IMR-90 (cell line): ENCODE measurements at regions not wholly inside any gene's neighbourhood (a gene's known extent, or its start where the extent isn't known, plus 50 kb on each side); places are given as distances from the start of the nearest gene placed in this dataset.
A peak's percentile ranks its signal among the peaks of the same experiment; 100 is the strongest.

Source experiments
- ATAC-seq: fragments of 200-7000 bp; cut with Tn5 transposase; 2 replicates; pipeline ENCODE4 v1.9.1; 2020; ENCODE audit warnings: low read depth, mild to moderate bottlenecking, moderate library complexity
- BruUV-seq: library from RNA; stranded (reverse); fragments of 400-500 nt; replicated peaks from 2 replicates; lab custom pipeline; 2021; lab: Mats Ljungman, UMichigan
- CTCF ChIA-PET: fragments of 300-600 bp; formaldehyde crosslinking; extraction: SDS; loops from one replicate; lab custom pipeline; 2021; ENCODE audit warnings: antibody characterized with exemption; lab: Yijun Ruan, JAX
- POLR2A ChIA-PET: fragments of 300-600 bp; sonication (Branson Sonifier 250); formaldehyde crosslinking; loops from one replicate; lab custom pipeline; 2022; ENCODE audit warnings: antibody characterized with exemption; ENCODE audit not compliant: unreplicated experiment; lab: Charles Lee
- DNase-seq: peaks from one replicate; pipeline ENCODE4 v3.0.0; 2013
- H2AFZ ChIP-seq: replicated peaks from 2 replicates; pipeline ENCODE3; 2013; ENCODE audit warnings: low read length, mild to moderate bottlenecking; ENCODE audit not compliant: poor library complexity
- H2AK5ac ChIP-seq: 2 replicates; pipeline ENCODE4 v1.6.1; 2013; ENCODE audit warnings: low read depth, low read length, inconsistent platforms
- H2AK9ac ChIP-seq: replicated peaks from 2 replicates; pipeline ENCODE3; 2013; ENCODE audit warnings: mild to moderate bottlenecking, low read depth, low read length, moderate library complexity; ENCODE audit not compliant: poor library complexity
- H2BK120ac ChIP-seq: 2 replicates; pipeline ENCODE4 v1.6.1; 2013; ENCODE audit warnings: low read depth, low read length, inconsistent platforms
- H2BK15ac ChIP-seq: 3 replicates; pipeline ENCODE4 v1.6.1; 2013; ENCODE audit warnings: low read depth, low read length, inconsistent platforms
- H2BK20ac ChIP-seq: 2 replicates; pipeline ENCODE4 v1.6.1; 2013; ENCODE audit warnings: low read depth, mild to moderate bottlenecking, inconsistent platforms, low read length, moderate library complexity
- H2BK5ac ChIP-seq: 2 replicates; pipeline ENCODE4 v1.6.1; 2013; ENCODE audit warnings: mild to moderate bottlenecking, low read depth, low read length, inconsistent platforms; ENCODE audit not compliant: poor library complexity, severe bottlenecking
- H3K14ac ChIP-seq: replicated peaks from 2 replicates; pipeline ENCODE4 v1.6.1; 2013; ENCODE audit warnings: low read depth, low read length, inconsistent platforms
- H3K18ac ChIP-seq: 2 replicates; pipeline ENCODE4 v1.6.1; 2013; ENCODE audit warnings: low read depth, low read length, control low read depth
- H3K23ac ChIP-seq: 2 replicates; pipeline ENCODE4 v1.6.1; 2013; ENCODE audit warnings: low read depth, low read length, inconsistent platforms
- H3K27ac ChIP-seq: 2 replicates; pipeline ENCODE4 v1.5.1; 2013; ENCODE audit warnings: mild to moderate bottlenecking, control low read depth, low read length; ENCODE audit not compliant: insufficient read depth
- H3K27me3 ChIP-seq: 2 replicates; pipeline ENCODE4 v1.6.1; 2013; ENCODE audit warnings: low read length; ENCODE audit not compliant: control insufficient read depth, insufficient read depth
- H3K36me3 ChIP-seq: 2 replicates; pipeline ENCODE4 v1.6.1; 2013; ENCODE audit warnings: low read length, mixed read lengths; ENCODE audit not compliant: control insufficient read depth, insufficient read depth
- H3K4ac ChIP-seq: 2 replicates; pipeline ENCODE4 v1.6.1; 2013; ENCODE audit warnings: low read depth, low read length, inconsistent platforms
- H3K4me1 ChIP-seq: 2 replicates; pipeline ENCODE4 v1.6.1; 2013; ENCODE audit warnings: low read length, mixed read lengths; ENCODE audit not compliant: control insufficient read depth, insufficient read depth
- H3K4me2 ChIP-seq: 2 replicates; pipeline ENCODE4 v1.6.1; 2013; ENCODE audit warnings: low read depth, mild to moderate bottlenecking, control low read depth, low read length, moderate library complexity
- H3K4me3 ChIP-seq: 2 replicates; pipeline ENCODE4 v1.5.1; 2013; ENCODE audit warnings: low read depth, mild to moderate bottlenecking, control low read depth, low read length, moderate library complexity; ENCODE audit not compliant: insufficient read depth
- H3K56ac ChIP-seq: 2 replicates; pipeline ENCODE4 v1.6.1; 2013; ENCODE audit warnings: low read length, inconsistent platforms; ENCODE audit not compliant: insufficient read depth; ENCODE audit errors: extremely low read depth
- H3K79me1 ChIP-seq, 2 experiments: 2 replicates each; pipeline ENCODE4 v1.6.1; 2013; ENCODE audit warnings: low read length in 2 of 2, inconsistent platforms in 1 of 2, low read depth in 1 of 2
- H3K9ac ChIP-seq: 2 replicates; pipeline ENCODE4 v1.6.1; 2013; ENCODE audit warnings: low read depth, low read length, control low read depth
- H3K9me1 ChIP-seq: 2 replicates; pipeline ENCODE4 v1.6.1; 2013; ENCODE audit warnings: low read length, inconsistent platforms; ENCODE audit not compliant: insufficient read depth
- H3K9me3 ChIP-seq: 2 replicates; pipeline ENCODE4 v1.6.1; 2013; ENCODE audit warnings: low read length; ENCODE audit not compliant: control insufficient read depth, insufficient read depth
- H4K20me1 ChIP-seq: 2 replicates; pipeline ENCODE4 v1.6.1; 2013; ENCODE audit warnings: low read length, inconsistent platforms; ENCODE audit not compliant: insufficient read depth
- H4K5ac ChIP-seq: 2 replicates; pipeline ENCODE4 v1.6.1; 2013; ENCODE audit warnings: mild to moderate bottlenecking, low read depth, low read length, control low read depth
- H4K8ac ChIP-seq, 2 experiments: 2 replicates each; pipeline ENCODE4 v1.6.1; 2013; ENCODE audit warnings: low read depth in 2 of 2, low read length in 2 of 2, control low read depth in 1 of 2, inconsistent platforms in 1 of 2
- H4K91ac ChIP-seq: 2 replicates; pipeline ENCODE4 v1.6.1; 2013; ENCODE audit warnings: low read depth, low read length, inconsistent platforms; ENCODE audit not compliant: insufficient read depth
- CEBPB ChIP-seq: IDR thresholded peaks from 2 replicates; pipeline ENCODE4 v1.6.1; 2012; ENCODE audit warnings: low read depth, low read length, improper control_type of control experiment
- USF2 ChIP-seq: fragments of 150-350 bp; IDR thresholded peaks from 2 replicates; pipeline ENCODE4 v1.6.1; 2017; ENCODE audit warnings: mild to moderate bottlenecking, antibody characterized with exemption, low read length, low read depth
- WGBS, 2 experiments: methylation state at CpG; one replicate each; pipeline versions ENCODE4 v1.1.5 to v1.1.7; 2013; ENCODE audit warnings: missing lambda C conversion rate in 2 of 2; ENCODE audit not compliant: insufficient read length in 1 of 2; ENCODE audit errors: extremely low coverage in 2 of 2; 5-methylcytosine and 5-hydroxymethylcytosine counted together
- dilution Hi-C: fragments of 300-500 bp; cut with HindIII; formaldehyde crosslinking; loops from one replicate; pipeline ENCODE4 v1.14.3; 2018; ENCODE audit warnings: low sequenced_read_pairs; ENCODE audit not compliant: unreplicated experiment
- in situ Hi-C: fragments of 300-500 bp; cut with MboI; formaldehyde crosslinking; loops from 3 replicates; pipeline ENCODE4 v1.14.3; 2019; ENCODE audit warnings: low sequenced_read_pairs, inconsistent platforms, mixed read lengths
- intact Hi-C: fragments of 100-400 bp; cut with micrococcal nuclease; formaldehyde crosslinking; loops from 2 replicates; pipeline ENCODE4 v1.10.0; 2022

DNA sequence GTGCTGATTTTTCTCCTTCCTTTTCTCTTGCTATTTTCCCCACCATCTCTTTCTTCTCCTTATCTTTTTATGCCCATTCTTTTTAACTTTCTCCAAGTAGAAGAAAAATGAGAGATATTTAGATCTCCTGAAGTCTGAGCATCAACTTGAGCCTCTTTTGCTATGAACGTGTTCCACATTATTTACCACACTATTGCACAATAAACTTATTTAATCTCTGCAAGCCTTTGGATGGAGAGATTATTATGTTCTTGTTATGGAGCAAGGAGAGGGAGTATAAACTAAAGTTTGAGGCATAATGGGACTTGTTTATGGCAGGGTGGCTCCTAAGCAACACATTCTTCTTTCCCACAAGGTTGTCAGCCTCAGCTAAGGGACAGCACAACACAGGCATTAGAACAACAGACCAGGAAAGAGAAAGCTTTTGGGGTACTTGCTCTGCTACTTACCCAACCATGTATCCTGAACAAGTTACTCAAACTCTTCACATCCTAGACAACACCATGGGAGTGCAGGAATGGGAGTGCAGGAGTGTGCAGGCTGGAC, 365.5 kb upstream of the BOD1L1 start:
- Histone ChIP-seq H2BK120ac (no peak overlapping the region), H3K27ac (no peak overlapping the region), H2AK5ac (no peak overlapping the region), H3K18ac (no peak overlapping the region), H4K5ac (no peak overlapping the region), H2BK5ac (no peak overlapping the region), H2BK20ac (no peak overlapping the region), H3K4ac (no peak overlapping the region), H2BK15ac (no peak overlapping the region), H3K9ac (no peak overlapping the region), H3K36me3 (no peaks in the 10 kb centered on the region), H2AFZ (peak overlapping the region; percentile 11), H3K27me3 (no peaks in the 10 kb centered on the region), H3K4me1 (peaks cover 15% of the 10 kb centered on the region), H3K4me2 (no peak overlapping the region), H3K9me1 (peaks cover 5% of the 10 kb centered on the region), H3K9me3 (no peaks in the 10 kb centered on the region), H4K20me1 (no peaks in the 10 kb centered on the region), H3K23ac (no peak overlapping the region), H2AK9ac (no peak overlapping the region), H3K56ac (no peak overlapping the region), H4K8ac (no peak overlapping the region), H3K79me1 (no peaks in the 10 kb centered on the region), H3K14ac (no peak overlapping the region), H4K91ac (no peak overlapping the region), H3K4me3 (no peak overlapping the region)
- dilution Hi-C loops (no loop called here), in situ Hi-C loops (no loop called here), intact Hi-C loops (no loop called here)
- ATAC-seq: no peak
- TF ChIP-seq USF2: no peak
- TF ChIP-seq CEBPB: peak; percentile 85
- no CpG with 5 or more reads among the region's 1 CpG for WGBS, 2 experiments
- BruUV-seq: no TSS peak
- CTCF ChIA-PET: interaction anchor here (0.7 kb wide), 1 partner anchor 54 kb away, joined by 3 read pairs; no protein-coding TSS in a partner anchor
- POLR2A ChIA-PET: no interaction called here
- DNase-seq: no peak
